ENCODE measurements at regions not wholly inside any gene's neighbourhood (a gene's known extent, or its start where the extent isn't known, plus 50 kb on each side); places are given as distances from the start of the nearest gene placed in this dataset.
"Not testable (repeated sequence)": the region's sequence is repeated elsewhere in the genome, so short reads cannot be mapped to it uniquely, and the experiment has no call there.

DNA sequence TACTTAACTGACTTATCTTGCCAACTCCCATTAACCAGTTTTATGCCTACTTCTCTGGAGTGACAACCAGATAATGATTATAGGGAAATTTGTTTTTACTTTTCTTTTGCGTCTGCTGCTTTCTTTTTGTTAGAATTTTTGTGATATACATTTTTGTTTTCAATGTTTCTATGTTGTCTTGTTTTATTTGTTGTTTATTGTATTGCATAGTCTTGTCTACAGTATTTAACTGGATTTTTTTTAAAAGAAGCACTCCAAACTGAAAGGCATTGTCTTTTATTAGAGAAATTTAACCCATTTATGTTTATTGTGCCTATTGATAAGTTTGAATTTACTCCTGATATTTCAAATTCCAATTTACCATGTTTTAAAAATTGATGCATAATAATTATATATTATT is 264.9 kb downstream of the NPIPA7 start:
- H3K36me3 ChIP-seq (ENCODE audit: control insufficient read depth in 4 of 4, insufficient read depth in 4 of 4, low read length in 3 of 4); H3K4me1 ChIP-seq (ENCODE audit: control extremely low read depth in 1 of 4, control insufficient read depth in 4 of 4, insufficient read depth in 4 of 4, low read length in 3 of 4); H3K27ac ChIP-seq (ENCODE audit: insufficient read depth in 1 of 2, low read depth in 1 of 2, low read length in 2 of 2, poor library complexity in 1 of 2, severe bottlenecking in 2 of 2); H3K27me3 ChIP-seq (replicated peaks in 2 of 5; ENCODE audit: control insufficient read depth in 4 of 5, insufficient read depth in 5 of 5, low read length in 4 of 5); H3K4me3 ChIP-seq (ENCODE audit: control insufficient read depth in 1 of 7, extremely low read depth in 1 of 7, insufficient read depth in 4 of 7, low read depth in 2 of 7, low read length in 6 of 7); H3K9me3 ChIP-seq (ENCODE audit: control extremely low read depth in 1 of 5, control insufficient read depth in 4 of 5, insufficient read depth in 2 of 5, low read depth in 1 of 5, low read length in 4 of 5); DNase-seq; POLR2A ChIA-PET; CTCF ChIA-PET: not testable (repeated sequence)
- 40% methylated on average over 1 of the region's 1 CpG for WGBS (ENCODE audit: insufficient coverage)

DNA sequence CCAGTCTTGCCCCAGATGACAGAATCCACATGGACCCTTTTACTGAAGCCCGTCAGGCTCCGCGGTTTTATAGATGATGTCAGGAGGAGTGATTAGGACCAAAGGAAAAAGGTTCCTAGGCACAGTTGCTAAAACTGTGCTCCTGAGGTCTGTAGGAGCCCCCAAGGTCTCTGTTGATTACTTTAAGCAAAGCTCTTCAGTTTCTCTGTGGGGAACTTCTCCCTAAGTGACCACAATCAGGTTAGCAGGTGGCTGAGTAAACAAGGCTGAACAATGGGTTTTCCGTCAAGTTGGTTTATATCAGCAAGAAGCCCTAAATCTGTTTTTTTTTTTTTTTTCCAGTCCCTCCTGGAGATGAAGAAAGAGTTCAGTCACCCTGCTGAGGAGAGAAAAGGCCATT is 269.1 kb downstream of the NPIPA7 start:
- DNase-seq; H3K4me3 ChIP-seq (ENCODE audit: control insufficient read depth in 1 of 7, extremely low read depth in 1 of 7, insufficient read depth in 4 of 7, low read depth in 2 of 7, low read length in 6 of 7); H3K27ac ChIP-seq (ENCODE audit: insufficient read depth in 1 of 2, low read depth in 1 of 2, low read length in 2 of 2, poor library complexity in 1 of 2, severe bottlenecking in 2 of 2); CTCF ChIA-PET; H3K4me1 ChIP-seq (ENCODE audit: control extremely low read depth in 1 of 4, control insufficient read depth in 4 of 4, insufficient read depth in 4 of 4, low read length in 3 of 4); H3K27me3 ChIP-seq (replicated peaks in 2 of 5; ENCODE audit: control insufficient read depth in 4 of 5, insufficient read depth in 5 of 5, low read length in 4 of 5); H3K36me3 ChIP-seq (ENCODE audit: control insufficient read depth in 4 of 4, insufficient read depth in 4 of 4, low read length in 3 of 4); POLR2A ChIA-PET; H3K9me3 ChIP-seq (ENCODE audit: control extremely low read depth in 1 of 5, control insufficient read depth in 4 of 5, insufficient read depth in 2 of 5, low read depth in 1 of 5, low read length in 4 of 5): not testable (repeated sequence)
- WGBS (ENCODE audit: insufficient coverage): no CpG with 5 or more reads among the region's 4 CpGs

DNA sequence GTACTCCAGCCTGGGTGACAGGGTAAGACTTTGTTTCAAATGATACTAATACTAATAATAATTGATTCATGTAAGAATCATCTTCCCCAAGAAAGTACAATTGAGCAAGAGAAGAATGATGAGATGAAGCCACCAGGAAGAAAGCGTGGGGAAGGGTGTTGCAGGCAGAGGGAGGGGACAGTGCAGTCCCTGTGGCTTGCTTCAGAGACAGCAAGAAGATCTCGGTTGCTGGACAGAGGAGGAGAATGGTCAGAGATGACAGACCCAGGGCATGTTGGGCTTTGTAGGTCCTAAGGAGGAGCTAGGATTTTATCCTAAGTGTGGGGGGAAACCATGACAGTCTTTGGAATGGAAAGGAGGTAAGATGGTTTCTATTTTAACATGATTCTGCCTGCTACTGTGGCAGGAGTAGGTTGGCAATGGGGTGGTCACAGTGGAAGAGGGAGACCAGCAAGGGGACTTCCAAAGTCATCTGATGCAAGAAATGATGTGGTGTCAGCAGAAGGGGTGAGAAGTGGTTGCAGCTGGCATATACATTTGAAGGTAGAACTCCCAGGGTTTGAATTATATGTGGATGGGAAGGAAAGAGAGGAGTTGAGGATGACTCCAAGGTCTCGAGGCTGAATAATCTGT is 293.4 kb downstream of the NPIPA7 start:
- H3K4me1 ChIP-seq (ENCODE audit: control extremely low read depth in 1 of 4, control insufficient read depth in 4 of 4, insufficient read depth in 4 of 4, low read length in 3 of 4); H3K4me3 ChIP-seq (ENCODE audit: control insufficient read depth in 1 of 7, extremely low read depth in 1 of 7, insufficient read depth in 4 of 7, low read depth in 2 of 7, low read length in 6 of 7); DNase-seq; H3K9me3 ChIP-seq (ENCODE audit: control extremely low read depth in 1 of 5, control insufficient read depth in 4 of 5, insufficient read depth in 2 of 5, low read depth in 1 of 5, low read length in 4 of 5); H3K27me3 ChIP-seq (replicated peaks in 2 of 5; ENCODE audit: control insufficient read depth in 4 of 5, insufficient read depth in 5 of 5, low read length in 4 of 5); H3K36me3 ChIP-seq (ENCODE audit: control insufficient read depth in 4 of 4, insufficient read depth in 4 of 4, low read length in 3 of 4); CTCF ChIA-PET; H3K27ac ChIP-seq (ENCODE audit: insufficient read depth in 1 of 2, low read depth in 1 of 2, low read length in 2 of 2, poor library complexity in 1 of 2, severe bottlenecking in 2 of 2); POLR2A ChIA-PET: not testable (repeated sequence)
- no CpG with 5 or more reads among the region's 3 CpGs for WGBS (ENCODE audit: insufficient coverage)

DNA sequence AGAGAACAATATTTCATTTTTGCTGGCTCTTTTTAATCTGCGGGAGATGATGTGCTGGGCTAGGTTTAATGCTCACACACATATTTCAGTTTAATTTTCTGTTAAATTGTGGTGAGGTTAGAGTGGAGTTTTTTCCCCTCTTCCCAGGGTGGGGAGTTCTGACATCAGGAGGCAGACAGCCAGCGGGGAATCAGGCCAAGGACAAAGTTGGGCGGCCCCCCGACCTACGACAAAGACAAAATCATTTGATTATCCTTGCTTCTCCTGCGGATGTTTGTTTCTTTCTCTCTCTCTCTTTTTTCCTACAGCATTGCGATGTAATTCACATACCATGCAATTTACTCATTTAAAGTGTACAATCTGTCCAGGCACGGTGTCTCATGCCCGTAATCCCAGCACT is 295.9 kb downstream of the NPIPA7 start:
- H3K9me3 ChIP-seq (ENCODE audit: control extremely low read depth in 1 of 5, control insufficient read depth in 4 of 5, insufficient read depth in 2 of 5, low read depth in 1 of 5, low read length in 4 of 5); H3K4me1 ChIP-seq (ENCODE audit: control extremely low read depth in 1 of 4, control insufficient read depth in 4 of 4, insufficient read depth in 4 of 4, low read length in 3 of 4); DNase-seq; H3K36me3 ChIP-seq (ENCODE audit: control insufficient read depth in 4 of 4, insufficient read depth in 4 of 4, low read length in 3 of 4); H3K27me3 ChIP-seq (replicated peaks in 2 of 5; ENCODE audit: control insufficient read depth in 4 of 5, insufficient read depth in 5 of 5, low read length in 4 of 5); CTCF ChIA-PET; H3K4me3 ChIP-seq (ENCODE audit: control insufficient read depth in 1 of 7, extremely low read depth in 1 of 7, insufficient read depth in 4 of 7, low read depth in 2 of 7, low read length in 6 of 7); H3K27ac ChIP-seq (ENCODE audit: insufficient read depth in 1 of 2, low read depth in 1 of 2, low read length in 2 of 2, poor library complexity in 1 of 2, severe bottlenecking in 2 of 2); POLR2A ChIA-PET: not testable (repeated sequence)
- WGBS (ENCODE audit: insufficient coverage): no CpG with 5 or more reads among the region's 9 CpGs

DNA sequence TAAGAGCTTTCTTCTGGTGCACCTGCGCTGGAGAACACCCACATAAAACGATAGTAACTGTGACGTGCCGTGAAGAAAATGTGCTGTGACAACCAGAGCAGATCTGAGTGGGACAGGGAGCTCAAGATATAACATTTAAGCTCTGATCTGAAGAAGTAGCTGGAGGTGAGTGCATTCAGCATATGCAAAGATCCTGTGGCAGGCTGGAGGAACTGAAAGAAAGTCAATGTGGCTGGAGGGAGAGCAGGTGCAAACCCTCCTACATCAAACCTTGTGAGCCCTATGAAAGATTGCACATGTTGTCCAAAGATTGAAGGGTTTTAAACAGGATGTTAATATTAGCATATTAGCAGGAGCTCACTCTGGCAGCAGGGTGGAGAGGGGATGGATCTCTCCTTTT is 342.9 kb downstream of the NPIPA7 start:
- H3K27me3 ChIP-seq (replicated peaks in 2 of 5; ENCODE audit: control insufficient read depth in 4 of 5, insufficient read depth in 5 of 5, low read length in 4 of 5); DNase-seq; CTCF ChIA-PET; H3K36me3 ChIP-seq (ENCODE audit: control insufficient read depth in 4 of 4, insufficient read depth in 4 of 4, low read length in 3 of 4); H3K4me3 ChIP-seq (ENCODE audit: control insufficient read depth in 1 of 7, extremely low read depth in 1 of 7, insufficient read depth in 4 of 7, low read depth in 2 of 7, low read length in 6 of 7); H3K4me1 ChIP-seq (ENCODE audit: control extremely low read depth in 1 of 4, control insufficient read depth in 4 of 4, insufficient read depth in 4 of 4, low read length in 3 of 4); H3K27ac ChIP-seq (ENCODE audit: insufficient read depth in 1 of 2, low read depth in 1 of 2, low read length in 2 of 2, poor library complexity in 1 of 2, severe bottlenecking in 2 of 2); POLR2A ChIA-PET; H3K9me3 ChIP-seq (ENCODE audit: control extremely low read depth in 1 of 5, control insufficient read depth in 4 of 5, insufficient read depth in 2 of 5, low read depth in 1 of 5, low read length in 4 of 5): not testable (repeated sequence)
- WGBS (ENCODE audit: insufficient coverage): no CpG with 5 or more reads among the region's 4 CpGs

DNA sequence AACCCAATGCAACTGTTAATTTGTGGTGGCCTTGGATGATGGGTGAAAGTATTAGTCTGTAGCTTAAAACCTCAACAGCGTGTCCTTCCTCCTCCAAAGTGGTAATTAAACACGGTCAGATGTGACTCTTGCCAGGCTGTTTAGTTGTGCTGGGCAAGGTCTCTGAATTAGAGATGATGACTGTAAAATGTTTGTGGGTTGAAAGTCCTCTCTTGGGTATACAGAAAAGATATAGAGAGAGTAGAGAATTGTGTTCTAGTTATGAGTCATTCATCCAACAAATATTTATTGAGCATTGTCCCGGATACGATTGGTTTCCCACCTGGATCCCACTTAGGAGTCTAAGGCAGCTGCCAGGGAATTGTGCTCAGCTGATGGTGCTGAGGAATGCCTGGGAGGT is 343.7 kb downstream of the NPIPA7 start:
- H3K27ac ChIP-seq (ENCODE audit: insufficient read depth in 1 of 2, low read depth in 1 of 2, low read length in 2 of 2, poor library complexity in 1 of 2, severe bottlenecking in 2 of 2); H3K36me3 ChIP-seq (ENCODE audit: control insufficient read depth in 4 of 4, insufficient read depth in 4 of 4, low read length in 3 of 4); H3K27me3 ChIP-seq (replicated peaks in 2 of 5; ENCODE audit: control insufficient read depth in 4 of 5, insufficient read depth in 5 of 5, low read length in 4 of 5); POLR2A ChIA-PET; H3K4me1 ChIP-seq (ENCODE audit: control extremely low read depth in 1 of 4, control insufficient read depth in 4 of 4, insufficient read depth in 4 of 4, low read length in 3 of 4); H3K9me3 ChIP-seq (ENCODE audit: control extremely low read depth in 1 of 5, control insufficient read depth in 4 of 5, insufficient read depth in 2 of 5, low read depth in 1 of 5, low read length in 4 of 5); CTCF ChIA-PET; H3K4me3 ChIP-seq (ENCODE audit: control insufficient read depth in 1 of 7, extremely low read depth in 1 of 7, insufficient read depth in 4 of 7, low read depth in 2 of 7, low read length in 6 of 7); DNase-seq: not testable (repeated sequence)
- no CpG with 5 or more reads among the region's 4 CpGs for WGBS (ENCODE audit: insufficient coverage)

DNA sequence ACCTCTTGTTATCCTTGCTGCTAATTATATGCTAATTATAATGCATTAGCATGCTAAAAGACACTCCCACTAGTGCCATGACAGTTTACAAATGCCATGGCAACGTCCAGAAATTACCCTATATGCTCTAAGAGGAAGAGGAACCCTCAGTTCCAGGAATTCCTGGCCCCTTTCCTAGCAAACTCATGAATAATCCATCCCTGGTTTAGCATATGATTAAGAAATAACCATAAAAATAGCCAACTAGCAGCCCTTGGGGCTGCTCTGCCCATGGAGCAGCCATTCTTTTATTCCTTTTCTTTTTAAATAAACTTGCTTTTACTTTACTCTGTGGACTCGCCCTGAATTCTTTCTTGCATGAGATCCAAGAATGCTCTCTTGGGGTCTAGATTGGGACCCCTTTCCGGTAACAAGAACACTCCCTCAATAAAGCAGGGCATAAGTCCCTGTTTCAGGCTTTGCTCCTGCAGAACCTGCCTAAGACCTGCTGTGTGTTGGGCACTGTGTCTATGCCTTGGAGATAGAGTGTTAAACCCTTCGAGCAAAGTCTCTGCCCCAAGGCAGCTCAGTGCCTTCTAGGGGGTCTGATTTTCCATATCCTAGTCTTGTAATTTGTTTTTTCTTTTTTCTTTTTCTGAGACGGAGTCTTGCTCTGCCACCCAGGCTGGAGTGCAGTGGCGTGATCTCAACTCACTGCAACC is 345.0 kb downstream of the NPIPA7 start:
- H3K4me3 ChIP-seq (ENCODE audit: control insufficient read depth in 1 of 7, extremely low read depth in 1 of 7, insufficient read depth in 4 of 7, low read depth in 2 of 7, low read length in 6 of 7); DNase-seq; H3K4me1 ChIP-seq (ENCODE audit: control extremely low read depth in 1 of 4, control insufficient read depth in 4 of 4, insufficient read depth in 4 of 4, low read length in 3 of 4); H3K36me3 ChIP-seq (ENCODE audit: control insufficient read depth in 4 of 4, insufficient read depth in 4 of 4, low read length in 3 of 4); H3K9me3 ChIP-seq (ENCODE audit: control extremely low read depth in 1 of 5, control insufficient read depth in 4 of 5, insufficient read depth in 2 of 5, low read depth in 1 of 5, low read length in 4 of 5); CTCF ChIA-PET; H3K27me3 ChIP-seq (replicated peaks in 2 of 5; ENCODE audit: control insufficient read depth in 4 of 5, insufficient read depth in 5 of 5, low read length in 4 of 5); POLR2A ChIA-PET; H3K27ac ChIP-seq (ENCODE audit: insufficient read depth in 1 of 2, low read depth in 1 of 2, low read length in 2 of 2, poor library complexity in 1 of 2, severe bottlenecking in 2 of 2): not testable (repeated sequence)
- no CpG with 5 or more reads among the region's 6 CpGs for WGBS (ENCODE audit: insufficient coverage)

Data from common myeloid progenitor, CD34-positive (primary cell).